Pulmonary artery endothelial cell (primary cell): ENCODE measurements at regions not wholly inside any gene's neighbourhood (a gene's known extent, or its start where the extent isn't known, plus 50 kb on each side); places are given as distances from the start of the nearest gene placed in this dataset.
A peak's percentile ranks its signal among the peaks of the same experiment; 100 is the strongest.
"Not testable (repeated sequence)": the region's sequence is repeated elsewhere in the genome, so short reads cannot be mapped to it uniquely, and the experiment has no call there.

Source experiments
- DNase-seq: peaks from one replicate; pipeline ENCODE4 v3.0.0-alpha.2; 2011; ENCODE audit warnings: low read depth, low spot score

DNA sequence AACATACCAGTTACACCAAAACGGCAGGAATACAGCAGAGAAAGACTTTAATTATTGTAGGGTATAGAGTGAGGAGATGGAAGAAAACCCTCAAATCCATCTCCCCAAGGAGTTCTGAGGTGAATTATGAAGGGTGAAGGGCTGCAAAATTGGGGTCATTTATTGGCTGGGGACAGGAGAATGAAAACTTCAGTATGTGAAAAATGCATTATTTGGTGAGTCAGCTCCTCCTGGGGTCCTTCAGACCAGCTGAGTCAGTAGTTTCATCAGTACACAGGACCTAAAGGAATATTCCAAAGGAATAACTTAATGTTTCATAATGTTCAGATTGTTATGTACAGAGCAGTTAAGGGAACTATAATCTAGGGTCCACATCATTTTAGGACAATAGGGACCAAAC lies 566.0 kb downstream of the GBE1 start:
- DNase-seq, result no peak

DNA sequence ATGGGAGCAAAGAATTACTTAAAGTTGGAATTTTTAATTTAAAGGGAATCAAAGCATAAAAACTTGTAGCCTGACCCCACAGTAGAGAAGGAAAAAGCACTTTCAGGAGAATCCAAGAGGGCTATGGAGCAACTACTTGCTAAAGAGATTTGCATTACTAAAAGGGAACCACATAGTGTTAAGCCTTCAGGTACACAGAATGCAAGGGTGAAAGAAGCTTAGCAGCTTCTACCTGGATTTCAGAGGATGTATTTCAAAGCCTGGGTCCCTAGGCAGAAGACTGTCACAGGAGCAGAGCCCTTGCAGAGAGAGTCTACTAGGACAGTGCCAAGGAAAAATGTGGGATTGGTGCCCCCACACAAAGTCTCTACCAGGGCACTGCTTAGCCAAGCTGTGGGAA lies 575.0 kb downstream of the GBE1 start:
- no peak for DNase-seq

DNA sequence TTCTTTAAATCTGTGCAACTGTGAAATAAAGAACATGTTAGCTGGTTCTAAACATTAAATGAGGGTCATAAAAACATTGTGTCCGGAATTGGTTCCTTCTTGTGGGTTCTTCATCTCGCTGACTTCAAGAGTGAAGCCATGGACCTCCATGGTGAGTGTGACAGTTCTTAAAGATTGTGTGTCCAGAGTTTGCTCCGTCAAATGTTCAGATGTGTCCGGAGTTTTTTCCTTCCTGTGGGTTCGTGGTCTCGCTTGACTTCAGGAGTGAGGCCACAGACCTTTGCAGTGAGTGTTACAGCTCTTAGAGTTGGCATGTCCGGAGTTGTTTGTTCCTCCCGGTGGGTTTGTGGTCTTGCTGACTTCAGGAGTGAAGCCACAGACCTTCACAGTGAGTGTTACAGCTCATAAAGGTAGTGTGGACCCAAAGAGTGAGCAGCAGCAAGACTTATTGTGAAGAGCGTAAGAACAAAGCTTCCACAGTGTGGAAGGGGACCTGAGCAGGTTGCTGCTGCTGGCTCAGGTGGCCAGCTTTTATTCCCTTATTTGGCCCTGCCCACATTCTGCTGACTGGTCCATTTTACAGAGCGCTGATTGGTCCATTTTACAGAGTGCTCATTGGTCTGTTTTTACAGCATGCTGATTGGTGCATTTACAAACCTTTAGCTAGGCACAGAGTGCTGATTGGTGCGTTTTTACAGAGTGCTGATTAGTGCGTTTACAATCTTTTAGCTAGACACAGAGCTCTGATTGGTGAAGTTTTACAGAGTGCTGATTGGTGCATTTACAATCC lies 579.2 kb downstream of the GBE1 start:
- not testable (repeated sequence) for DNase-seq

DNA sequence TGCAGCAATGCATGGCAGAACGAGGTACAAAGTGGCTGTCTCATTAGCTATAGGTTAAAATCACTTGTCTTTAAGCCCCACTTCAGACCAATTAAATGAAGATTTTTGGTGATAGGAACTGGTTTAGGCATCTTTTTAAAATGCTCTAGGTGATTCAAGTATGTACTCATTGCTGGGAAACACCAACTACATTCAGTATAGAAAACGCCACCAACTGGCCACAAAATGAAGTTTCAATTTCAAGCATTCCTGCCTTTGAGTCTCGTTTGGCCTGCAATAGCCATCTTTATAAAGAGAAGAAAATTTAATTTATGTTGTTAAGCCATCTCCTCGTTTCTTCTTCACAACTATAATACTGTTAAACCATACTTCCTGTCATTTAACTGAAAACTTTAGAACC lies 587.9 kb downstream of the GBE1 start:
- DNase-seq, result no peak

DNA sequence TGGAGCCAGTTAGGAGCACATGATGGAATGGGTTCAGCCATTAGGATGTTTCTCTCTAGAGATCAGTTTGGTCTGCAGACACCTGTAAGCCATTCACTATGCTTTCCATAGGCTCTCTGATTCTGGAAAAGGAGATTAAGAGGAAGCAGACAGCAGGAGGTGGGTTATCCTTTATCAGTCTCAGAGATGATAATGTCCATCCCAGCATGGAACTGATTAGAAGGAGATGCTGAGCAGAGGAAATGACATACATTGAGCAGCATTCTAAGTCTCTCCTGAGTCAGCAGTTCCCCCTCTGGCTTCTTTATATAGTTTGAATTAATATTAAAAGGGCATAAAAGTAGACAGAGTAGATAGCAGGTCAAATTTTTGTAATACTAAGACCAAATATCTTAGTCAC lies 591.1 kb downstream of the GBE1 start:
- no peak for DNase-seq

DNA sequence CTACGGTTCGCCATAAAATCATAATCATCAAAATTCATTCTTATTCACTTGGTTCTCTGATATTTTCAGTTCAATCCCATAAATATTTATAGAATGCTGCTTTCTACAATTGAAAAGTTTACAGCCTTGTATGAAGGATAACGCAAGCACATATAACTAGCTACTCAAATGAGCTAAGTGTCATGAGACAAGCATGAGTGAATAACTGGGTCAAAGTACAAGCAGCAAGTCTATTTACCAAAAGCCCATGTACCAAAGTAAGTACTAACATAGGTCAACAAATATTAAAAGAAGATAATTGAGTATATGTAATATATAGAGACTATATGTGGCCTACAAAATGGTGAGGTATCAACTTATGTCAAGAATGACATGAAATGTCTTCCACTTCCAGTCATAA lies 596.6 kb downstream of the GBE1 start:
- no peak for DNase-seq

DNA sequence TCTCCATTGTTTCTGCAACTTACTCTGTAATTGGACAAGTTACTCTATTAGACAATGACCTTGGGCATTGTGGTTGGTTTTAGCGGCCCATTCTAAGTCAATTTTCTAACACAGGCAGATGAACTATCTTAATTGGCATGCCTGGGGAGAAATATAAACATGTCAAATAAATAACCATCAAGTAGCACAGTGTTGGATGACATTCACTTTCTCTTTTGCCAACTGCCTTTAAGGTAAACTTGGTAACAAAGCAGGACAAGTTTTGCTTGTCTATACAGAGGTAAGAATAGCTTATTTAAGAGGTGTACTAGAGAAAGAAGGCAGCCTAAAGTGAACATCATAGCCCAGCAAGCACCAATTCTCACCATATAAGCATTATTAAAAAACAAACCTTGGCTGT lies 599.6 kb downstream of the GBE1 start:
- DNase-seq, result no peak

DNA sequence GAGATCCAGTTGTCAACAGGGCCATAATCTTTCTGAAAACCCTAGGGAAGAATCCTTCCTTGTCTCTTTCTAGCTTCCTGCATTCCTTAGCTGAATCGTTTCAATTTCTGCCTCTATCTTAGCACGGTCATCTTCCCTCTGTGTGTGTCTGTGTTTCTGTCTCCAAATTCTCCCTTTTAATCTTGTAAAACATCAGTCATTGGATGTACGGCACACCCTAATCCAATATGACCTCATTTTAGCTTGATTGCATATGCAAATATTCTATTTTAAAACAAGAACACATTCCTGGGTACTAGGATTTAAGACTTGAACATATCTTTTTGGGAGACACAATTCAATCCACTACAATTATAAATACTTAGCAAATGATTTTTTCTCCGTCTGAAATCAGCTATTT lies 600.3 kb downstream of the GBE1 start:
- DNase-seq, result no peak

DNA sequence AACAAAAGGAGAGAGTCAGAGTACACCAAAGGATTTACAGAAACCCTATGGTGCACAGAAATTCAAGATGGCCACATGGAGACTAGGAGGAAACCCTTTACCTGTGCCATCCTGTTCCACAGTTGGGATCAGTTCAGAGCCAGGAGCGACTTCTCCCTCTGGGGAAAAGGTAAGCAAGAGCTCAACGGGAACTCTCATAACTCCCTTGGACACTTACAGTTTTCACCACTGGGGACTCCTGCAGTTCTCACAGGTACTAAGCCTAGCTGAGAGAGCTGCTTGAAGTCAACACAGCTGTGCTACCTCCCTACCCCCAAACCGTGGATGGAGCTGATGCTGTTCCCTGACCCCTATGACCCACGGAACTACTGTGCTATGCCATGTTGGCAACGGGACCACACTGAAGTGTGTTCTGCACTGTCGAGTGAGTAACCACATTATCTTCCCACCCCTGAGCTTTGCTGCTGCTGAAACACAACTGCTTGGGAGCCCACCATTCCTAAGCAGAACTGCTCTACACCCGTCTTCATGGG lies 606.8 kb downstream of the GBE1 start:
- no peak for DNase-seq

DNA sequence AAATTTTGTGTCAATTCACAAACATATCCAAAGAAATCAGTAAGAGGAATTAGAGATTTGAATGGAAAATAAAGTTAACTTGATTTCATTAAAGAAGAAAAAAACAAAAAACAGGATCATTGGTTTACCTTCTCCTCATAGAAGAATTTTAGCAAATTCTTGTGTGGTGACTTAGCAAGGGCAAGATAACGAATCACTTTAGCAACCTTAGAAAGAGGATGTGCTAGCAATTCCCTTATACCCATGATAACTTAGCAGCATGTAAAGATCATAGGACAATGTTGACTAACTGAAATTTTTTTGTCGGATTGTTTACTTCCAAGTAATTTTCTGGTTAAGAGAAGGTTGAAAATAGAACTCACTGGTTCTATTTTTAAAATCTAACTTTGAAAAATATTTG lies 609.3 kb downstream of the GBE1 start:
- DNase-seq, result no peak

DNA sequence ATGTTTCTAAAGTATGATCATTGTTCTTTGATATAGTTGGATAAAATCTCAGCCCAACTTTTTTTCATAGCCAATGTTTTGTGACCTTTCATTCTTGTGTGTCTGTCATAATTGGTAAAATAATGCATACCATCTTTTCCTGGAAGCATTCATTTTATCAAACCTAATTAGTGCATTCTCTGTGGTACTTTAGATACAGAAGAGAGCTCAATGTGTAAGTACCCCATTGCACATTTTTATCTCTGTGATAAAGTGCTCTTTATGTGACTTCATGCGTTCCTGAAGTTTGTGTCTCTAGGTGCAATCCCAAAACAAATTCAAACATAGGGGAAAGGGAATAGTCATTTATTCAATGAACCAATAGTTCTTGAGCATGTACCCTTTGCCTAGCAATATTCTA lies 628.5 kb downstream of the GBE1 start:
- no peak for DNase-seq

DNA sequence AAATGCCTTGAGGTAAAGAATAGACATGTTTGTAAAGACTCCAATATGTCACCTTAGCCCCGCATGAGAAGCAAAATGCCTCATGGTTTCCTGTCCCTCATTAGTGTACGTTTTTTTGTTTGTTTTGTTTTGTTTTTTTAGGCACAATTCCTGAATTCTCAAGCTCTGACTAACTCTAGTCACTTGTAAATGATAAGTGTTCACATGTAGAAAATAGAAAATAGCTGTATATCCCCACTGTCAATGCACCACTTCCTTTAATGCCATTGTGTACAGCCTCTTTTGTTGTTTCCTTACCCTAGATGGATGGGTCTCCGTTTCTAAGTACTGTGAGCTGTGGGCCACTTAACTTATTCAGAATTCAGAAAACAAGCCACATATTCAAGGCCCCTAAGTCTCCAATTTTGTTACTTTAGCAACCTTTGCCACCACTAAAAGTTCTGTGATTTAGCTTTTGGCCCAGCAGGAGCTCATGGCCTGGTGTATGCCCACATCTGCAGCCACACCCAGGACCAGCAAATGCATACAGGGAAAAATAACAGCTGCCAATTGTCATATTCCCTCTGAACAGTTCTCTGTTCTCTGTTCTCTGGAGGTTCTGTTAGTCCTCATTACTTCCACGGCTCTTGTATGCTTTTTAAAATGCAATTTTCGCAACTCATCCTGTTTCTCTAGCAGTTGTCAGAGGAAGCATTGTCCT lies 655.5 kb downstream of the GBE1 start:
- peak; percentile 75 for DNase-seq

DNA sequence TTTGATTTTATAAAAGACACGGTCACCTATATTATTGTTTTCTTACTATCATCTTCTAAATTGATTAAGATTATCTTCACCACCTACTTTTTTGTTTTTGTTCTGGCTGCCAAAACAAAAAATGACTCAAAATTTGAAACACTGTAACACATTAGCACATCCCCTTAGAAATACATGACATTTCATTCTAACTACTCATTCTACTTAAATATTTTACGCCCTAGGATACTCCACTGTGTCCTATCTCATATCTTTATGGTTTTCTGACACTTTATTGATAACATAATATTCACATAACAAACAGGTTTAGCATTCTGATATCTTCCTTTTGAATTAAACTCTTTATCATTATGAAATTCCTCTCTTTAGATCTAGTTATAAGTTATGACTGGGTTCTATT lies 656.2 kb downstream of the GBE1 start:
- no peak for DNase-seq

DNA sequence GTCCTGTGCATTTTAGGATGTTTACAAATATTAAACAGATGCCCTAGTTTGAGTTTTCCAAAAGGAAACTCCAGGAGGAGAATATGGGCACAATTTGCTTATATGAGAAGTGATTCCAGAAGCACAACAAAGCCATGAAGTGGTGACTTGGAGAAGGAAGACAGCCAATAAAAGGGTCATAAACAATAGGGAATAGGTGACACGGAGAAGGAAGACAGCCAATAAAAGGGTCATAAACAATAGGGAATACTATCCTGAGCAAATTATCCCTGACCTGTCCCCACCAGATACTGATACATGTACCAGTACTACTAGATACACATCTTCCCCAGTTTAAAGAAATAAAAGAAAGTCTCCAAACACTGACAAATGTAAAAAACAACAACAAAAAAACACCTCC lies 663.6 kb downstream of the GBE1 start:
- no peak for DNase-seq

DNA sequence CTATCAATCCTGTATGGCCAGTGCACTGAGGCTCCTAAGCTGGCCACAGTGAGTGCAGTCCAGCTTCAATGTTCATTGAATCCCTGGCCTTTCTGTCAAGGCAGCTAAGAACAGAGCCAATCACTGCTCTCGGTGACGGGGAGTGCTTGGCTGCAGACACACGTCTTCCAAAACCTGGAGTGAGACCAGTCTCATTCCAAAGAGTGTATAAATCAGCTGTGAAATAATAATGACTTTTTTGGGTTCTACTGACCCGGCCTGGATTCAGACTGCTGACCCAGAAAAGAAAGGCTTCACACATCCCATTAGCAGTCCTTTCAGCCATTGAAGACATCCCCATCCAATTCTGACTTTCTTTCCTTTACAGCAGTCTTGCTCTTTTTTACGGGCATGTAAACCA lies 665.5 kb downstream of the GBE1 start:
- DNase-seq, result no peak

DNA sequence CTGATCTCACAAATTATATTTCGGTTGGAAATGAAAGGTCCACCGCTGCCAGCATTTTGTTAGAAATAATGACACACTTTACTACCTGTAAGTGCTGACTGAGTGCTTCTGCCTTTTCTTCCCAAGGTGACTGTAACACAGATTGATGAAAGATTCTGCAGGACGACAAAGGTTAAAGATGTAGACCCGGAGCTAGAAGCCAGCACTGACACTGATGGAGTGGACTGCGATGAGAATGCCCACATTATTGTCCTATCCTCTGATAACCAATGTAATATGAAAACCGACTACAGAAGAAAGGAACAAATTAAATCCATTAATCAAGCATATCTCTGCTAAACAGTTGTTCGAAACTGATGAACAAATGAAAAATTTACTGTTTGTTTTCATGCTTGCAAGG lies 666.5 kb downstream of the GBE1 start:
- DNase-seq, result no peak

DNA sequence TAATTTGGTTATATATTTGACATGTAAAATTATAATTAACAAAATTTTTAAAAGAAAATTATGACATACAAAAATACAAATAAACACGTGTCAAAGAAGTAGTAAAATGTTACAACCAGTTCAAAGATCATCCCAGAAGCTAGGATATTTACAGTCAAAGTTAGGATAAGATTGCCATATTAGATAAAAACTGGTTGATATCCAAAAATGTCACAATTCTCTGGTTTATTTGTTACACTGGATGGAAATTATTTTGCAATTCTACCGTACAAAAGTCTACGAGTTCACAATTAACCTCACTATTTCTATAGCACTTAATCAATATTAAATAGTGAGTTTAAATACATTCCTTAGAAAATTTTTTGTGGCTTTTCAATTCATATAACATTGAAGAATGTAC lies 673.8 kb downstream of the GBE1 start:
- DNase-seq, result no peak

DNA sequence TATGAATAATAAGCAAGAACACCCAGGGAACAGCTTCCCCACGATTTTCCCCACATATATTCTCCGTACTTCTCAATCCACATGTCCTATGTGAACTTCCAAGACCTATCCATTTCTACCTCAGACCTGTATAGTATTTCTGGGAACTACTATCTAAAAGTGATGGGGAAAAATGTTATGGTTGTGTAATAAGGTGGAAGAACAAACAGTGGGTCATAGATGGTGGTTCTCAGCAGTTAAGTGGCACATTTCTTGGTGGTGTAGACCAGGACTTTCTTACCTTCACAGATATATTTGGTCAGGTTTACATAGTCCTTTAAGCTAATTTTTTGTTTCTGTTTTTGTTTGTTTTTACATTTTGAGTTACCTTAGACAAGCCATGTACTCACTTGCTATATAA lies 675.1 kb downstream of the GBE1 start:
- DNase-seq, result no peak

DNA sequence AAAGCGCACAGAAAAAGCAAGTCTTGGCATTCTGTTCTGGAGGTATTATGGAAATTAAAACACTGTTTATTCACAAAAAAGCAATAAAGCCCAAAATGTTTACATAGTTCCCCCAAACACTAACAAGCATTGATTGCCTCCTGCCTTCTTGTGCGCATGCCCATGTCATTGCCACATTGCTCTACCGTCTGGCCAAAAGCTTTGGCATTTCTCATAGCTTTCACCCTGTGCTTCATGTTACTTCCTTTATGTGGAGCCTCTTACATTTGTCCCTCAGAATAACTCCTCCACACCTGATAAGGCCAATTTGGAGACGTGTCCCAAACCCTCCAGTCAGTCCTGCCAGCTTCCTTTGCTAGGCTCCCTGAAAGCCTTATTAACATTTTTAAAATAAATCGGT lies 680.8 kb downstream of the GBE1 start:
- DNase-seq, result no peak

DNA sequence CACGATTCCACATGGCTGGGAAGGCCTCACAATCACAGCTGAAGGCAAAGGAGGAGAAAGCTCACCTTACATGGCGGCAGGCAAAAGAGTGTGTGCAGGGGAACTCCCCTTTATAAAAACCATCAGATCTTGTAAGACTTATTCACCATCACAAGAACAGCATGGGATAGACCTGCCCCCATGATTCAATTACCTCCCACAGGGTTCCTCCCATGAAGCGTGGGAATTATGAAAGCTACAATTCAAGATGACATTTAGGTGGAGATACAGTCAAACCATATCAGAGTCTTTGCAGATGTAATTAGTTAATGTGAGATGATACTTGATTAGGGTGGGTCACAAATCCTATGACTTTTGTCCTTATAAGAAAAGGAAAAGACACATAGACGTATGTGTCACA lies 688.9 kb downstream of the GBE1 start:
- DNase-seq, result no peak

DNA sequence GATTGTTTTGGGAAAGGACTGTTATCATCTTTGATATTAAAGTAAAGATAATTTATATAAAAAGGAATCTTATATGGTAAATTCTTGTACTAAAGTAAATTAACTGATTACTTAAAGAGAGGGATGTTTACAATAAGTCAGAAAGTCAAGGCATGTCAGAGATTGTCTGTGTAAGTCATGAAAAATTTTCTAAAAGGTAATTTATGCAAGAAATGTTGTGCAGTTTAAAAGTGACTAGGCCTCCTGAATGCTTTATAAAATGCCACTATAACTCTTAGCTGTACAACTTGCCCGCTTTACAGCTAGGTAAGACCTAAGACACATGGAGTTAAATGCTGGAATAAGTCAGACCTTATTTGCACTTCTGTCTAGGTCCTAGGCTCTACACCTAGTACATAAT lies 692.9 kb downstream of the GBE1 start:
- DNase-seq, result no peak

DNA sequence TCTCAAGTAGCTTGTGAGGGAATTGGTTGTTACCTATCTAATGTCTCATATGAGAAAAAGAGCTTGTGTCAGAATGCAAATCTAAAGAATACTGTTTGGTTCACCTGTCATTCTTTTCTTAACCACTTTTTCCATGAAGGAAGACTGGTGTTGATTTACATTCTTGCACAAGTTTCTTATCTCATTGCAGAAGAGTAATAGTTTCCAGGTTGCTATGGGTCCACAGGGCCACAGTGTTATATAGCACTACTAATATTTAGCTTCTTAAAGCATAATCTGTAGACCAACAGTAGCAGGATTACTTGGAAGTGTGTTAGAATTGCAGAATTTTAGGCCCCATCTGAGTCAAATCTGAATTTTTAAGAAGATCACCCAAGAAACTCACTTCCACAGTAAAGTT lies 697.5 kb downstream of the GBE1 start:
- no peak for DNase-seq

DNA sequence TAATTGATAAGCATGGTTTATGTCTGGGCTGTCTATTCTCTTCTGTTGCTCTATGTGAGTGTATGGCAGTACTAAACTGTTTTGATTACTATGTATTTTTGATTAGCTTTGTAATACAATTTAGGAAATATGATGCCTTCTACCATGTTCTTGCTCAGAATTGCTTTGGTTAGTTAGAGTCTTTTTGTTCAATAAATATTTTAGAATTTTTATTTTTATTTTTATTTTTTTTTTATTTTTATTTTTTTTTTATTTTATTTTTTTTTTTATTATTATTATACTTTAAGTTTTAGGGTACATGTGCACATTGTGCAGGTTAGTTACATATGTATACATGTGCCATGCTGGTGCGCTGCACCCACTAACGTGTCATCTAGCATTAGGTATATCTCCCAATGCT lies 710.3 kb downstream of the GBE1 start:
- DNase-seq, result not testable (repeated sequence)
